ENCODE measurements at regions not wholly inside any gene's neighbourhood (a gene's known extent, or its start where the extent isn't known, plus 50 kb on each side); places are given as distances from the start of the nearest gene placed in this dataset.

- Histone ChIP-seq H3K79me2 (ENCODE audit: control insufficient read depth, insufficient read depth, low read length) (no peaks in the 10 kb centered on the region), H3K9ac (ENCODE audit: control insufficient read depth, extremely low read depth, insufficient read depth, low read length) (no peak overlapping the region), H3K4me2 (ENCODE audit: control insufficient read depth, extremely low read depth, insufficient read depth, low read depth, low read length) (no peak overlapping the region), H3K36me3 (ENCODE audit: control insufficient read depth in 2 of 2, extremely low read depth in 1 of 2, insufficient read depth in 2 of 2, low read length in 2 of 2) (no peaks in the 10 kb centered on the region), H3K27me3 (ENCODE audit: control insufficient read depth, extremely low read depth, insufficient read depth, low read length) (no peaks in the 10 kb centered on the region), H3K27ac (ENCODE audit: control insufficient read depth, insufficient read depth, low read length) (no peak overlapping the region), H3K9me1 (ENCODE audit: control insufficient read depth, extremely low read depth, insufficient read depth, low read length) (no peaks in the 10 kb centered on the region), H4K20me1 (ENCODE audit: control insufficient read depth, extremely low read depth, insufficient read depth, low read length) (no peaks in the 10 kb centered on the region), H3K4me3 (ENCODE audit: control insufficient read depth in 2 of 3, extremely low read depth in 1 of 3, insufficient read depth in 2 of 3, low read depth in 1 of 3, low read length in 3 of 3) (no peak overlapping the region), H3K9me3 (ENCODE audit: control insufficient read depth, low read depth, low read length) (no peaks in the 10 kb centered on the region), H3K4me1 (ENCODE audit: control insufficient read depth, extremely low read depth, insufficient read depth, low read length) (no peaks in the 10 kb centered on the region), H2AFZ (ENCODE audit: control insufficient read depth, low read length) (no peak overlapping the region)
- dilution Hi-C loops (cut with MboI; ENCODE audit: extremely low pct_ligation_motif_present, low sequenced_read_pairs) = no loop called here
- FAIRE-seq (no peak), DNase-seq (ENCODE audit: low read depth, low spot score) (no peak)
- TF ChIP-seq CTCF (optimal IDR thresholded peaks at IDR 0.05 in 1 of 3, IDR thresholded peaks at IDR 0.05 in 1 of 3, conservative IDR thresholded peaks at IDR 0.05 in 1 of 3; ENCODE audit: extremely low read depth in 1 of 3, insufficient read depth in 2 of 3, low read length in 3 of 3) (no peak), EZH2 (IDR thresholded peaks at IDR 0.05; ENCODE audit: low read length) (no peak)
Observed at GRCh38 chr22:27681037-27681436, 120.5 kb downstream of the MN1 start.

- no peak overlapping the region for H3K4me3 ChIP-seq (ENCODE audit: control insufficient read depth in 2 of 3, extremely low read depth in 1 of 3, insufficient read depth in 2 of 3, low read depth in 1 of 3, low read length in 3 of 3)
- H3K9ac ChIP-seq (ENCODE audit: control insufficient read depth, extremely low read depth, insufficient read depth, low read length) = no peak overlapping the region
- no peaks in the 10 kb centered on the region for H3K9me3 ChIP-seq (ENCODE audit: control insufficient read depth, low read depth, low read length)
- no peaks in the 10 kb centered on the region for H4K20me1 ChIP-seq (ENCODE audit: control insufficient read depth, extremely low read depth, insufficient read depth, low read length)
- no peak overlapping the region for H3K27ac ChIP-seq (ENCODE audit: control insufficient read depth, insufficient read depth, low read length)
- H3K79me2 ChIP-seq (ENCODE audit: control insufficient read depth, insufficient read depth, low read length) = no peaks in the 10 kb centered on the region
- H3K4me2 ChIP-seq (ENCODE audit: control insufficient read depth, extremely low read depth, insufficient read depth, low read depth, low read length) = no peak overlapping the region
- FAIRE-seq (no peak), DNase-seq (ENCODE audit: low read depth, low spot score) (no peak)
- H3K27me3 ChIP-seq (ENCODE audit: control insufficient read depth, extremely low read depth, insufficient read depth, low read length) = no peaks in the 10 kb centered on the region
- TF ChIP-seq EZH2 (IDR thresholded peaks at IDR 0.05; ENCODE audit: low read length) (no peak), CTCF (optimal IDR thresholded peaks at IDR 0.05 in 1 of 3, IDR thresholded peaks at IDR 0.05 in 1 of 3, conservative IDR thresholded peaks at IDR 0.05 in 1 of 3; ENCODE audit: extremely low read depth in 1 of 3, insufficient read depth in 2 of 3, low read length in 3 of 3) (peak in 2 of 3 experiments; percentile 26 to 32)
- no peaks in the 10 kb centered on the region for H3K4me1 ChIP-seq (ENCODE audit: control insufficient read depth, extremely low read depth, insufficient read depth, low read length)
- dilution Hi-C loops (cut with MboI; ENCODE audit: extremely low pct_ligation_motif_present, low sequenced_read_pairs) = no loop called here
- H2AFZ ChIP-seq (ENCODE audit: control insufficient read depth, low read length) = no peak overlapping the region
- no peaks in the 10 kb centered on the region for H3K36me3 ChIP-seq (ENCODE audit: control insufficient read depth in 2 of 2, extremely low read depth in 1 of 2, insufficient read depth in 2 of 2, low read length in 2 of 2)
- no peaks in the 10 kb centered on the region for H3K9me1 ChIP-seq (ENCODE audit: control insufficient read depth, extremely low read depth, insufficient read depth, low read length)
Observed at GRCh38 chr22:27682437-27682836, 119.1 kb downstream of the MN1 start.

Data from keratinocyte (primary cell).